GM12875 (cell line): ENCODE measurements at regions not wholly inside any gene's neighbourhood (a gene's known extent, or its start where the extent isn't known, plus 50 kb on each side); places are given as distances from the start of the nearest gene placed in this dataset.

Experiments used
- H3K4me3 ChIP-seq: one replicate; pipeline ENCODE4 v1.5.1; 2011; ENCODE audit warnings: low read depth, low read length, control low read depth
- TF ChIP-seq, protein P1 (sequence below): IDR thresholded peaks from 2 replicates; pipeline ENCODE4 v1.5.1; 2011; ENCODE audit warnings: low read depth, mild to moderate bottlenecking, control low read depth, inconsistent platforms, low read length, moderate library complexity, borderline replicate concordance; ENCODE audit not compliant: insufficient read depth

DNA sequence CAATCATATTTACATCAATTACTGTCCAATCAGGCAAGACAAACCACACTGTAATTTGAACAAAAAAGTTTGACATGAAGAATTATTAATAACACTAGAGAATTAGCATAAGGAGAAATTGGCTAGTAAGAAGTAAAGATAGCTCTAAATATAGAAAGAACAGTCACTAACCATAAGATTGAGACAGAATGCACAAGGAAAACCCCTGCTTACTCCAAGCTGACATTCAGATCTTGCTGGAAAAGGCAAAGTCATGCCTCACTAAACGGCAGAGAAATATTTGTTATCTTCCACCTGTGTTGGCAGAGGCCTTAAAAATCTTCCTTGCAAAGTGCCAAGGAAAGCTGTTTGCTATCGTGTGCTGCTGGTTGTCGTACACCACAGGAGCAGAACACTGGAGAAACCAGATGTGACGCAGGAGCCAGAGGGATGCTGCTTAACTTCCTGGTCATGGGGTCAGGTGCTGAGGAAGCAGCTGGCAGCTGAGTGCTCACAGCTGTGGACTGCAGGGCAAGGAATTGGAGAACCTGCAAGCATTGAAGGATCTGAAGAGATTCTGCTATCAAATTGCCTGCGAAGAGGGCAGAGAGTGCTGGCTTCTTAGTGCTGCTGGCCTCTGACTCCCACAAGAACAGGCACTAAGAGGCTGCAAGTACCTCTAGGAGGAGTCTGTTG, 1323.3 kb downstream of the LRFN5 start:
- no peak overlapping the region for H3K4me3 ChIP-seq
- TF ChIP-seq, protein P1, sequence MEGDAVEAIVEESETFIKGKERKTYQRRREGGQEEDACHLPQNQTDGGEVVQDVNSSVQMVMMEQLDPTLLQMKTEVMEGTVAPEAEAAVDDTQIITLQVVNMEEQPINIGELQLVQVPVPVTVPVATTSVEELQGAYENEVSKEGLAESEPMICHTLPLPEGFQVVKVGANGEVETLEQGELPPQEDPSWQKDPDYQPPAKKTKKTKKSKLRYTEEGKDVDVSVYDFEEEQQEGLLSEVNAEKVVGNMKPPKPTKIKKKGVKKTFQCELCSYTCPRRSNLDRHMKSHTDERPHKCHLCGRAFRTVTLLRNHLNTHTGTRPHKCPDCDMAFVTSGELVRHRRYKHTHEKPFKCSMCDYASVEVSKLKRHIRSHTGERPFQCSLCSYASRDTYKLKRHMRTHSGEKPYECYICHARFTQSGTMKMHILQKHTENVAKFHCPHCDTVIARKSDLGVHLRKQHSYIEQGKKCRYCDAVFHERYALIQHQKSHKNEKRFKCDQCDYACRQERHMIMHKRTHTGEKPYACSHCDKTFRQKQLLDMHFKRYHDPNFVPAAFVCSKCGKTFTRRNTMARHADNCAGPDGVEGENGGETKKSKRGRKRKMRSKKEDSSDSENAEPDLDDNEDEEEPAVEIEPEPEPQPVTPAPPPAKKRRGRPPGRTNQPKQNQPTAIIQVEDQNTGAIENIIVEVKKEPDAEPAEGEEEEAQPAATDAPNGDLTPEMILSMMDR: no peak

DNA sequence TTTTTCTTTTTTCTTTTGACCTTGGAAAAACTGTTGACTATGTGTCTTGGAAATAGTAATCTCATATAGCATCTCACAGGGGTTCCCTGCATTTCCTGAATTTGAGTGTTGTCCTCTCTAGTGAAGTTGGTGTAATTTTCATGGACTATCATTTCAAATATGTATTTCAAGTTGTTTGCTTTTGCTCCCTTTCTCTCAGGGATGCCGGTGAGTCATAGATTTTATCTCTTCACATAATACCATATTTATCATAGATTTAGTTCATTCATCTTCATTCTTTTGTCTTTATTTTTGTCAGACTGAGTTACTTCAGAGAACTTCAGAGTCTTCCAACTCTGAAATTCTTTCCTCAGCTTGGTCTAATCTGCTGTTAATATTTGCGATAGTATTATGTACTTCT, 1320.6 kb downstream of the LRFN5 start:
- TF ChIP-seq, protein P1: no peak
- H3K4me3 ChIP-seq: no peak overlapping the region

DNA sequence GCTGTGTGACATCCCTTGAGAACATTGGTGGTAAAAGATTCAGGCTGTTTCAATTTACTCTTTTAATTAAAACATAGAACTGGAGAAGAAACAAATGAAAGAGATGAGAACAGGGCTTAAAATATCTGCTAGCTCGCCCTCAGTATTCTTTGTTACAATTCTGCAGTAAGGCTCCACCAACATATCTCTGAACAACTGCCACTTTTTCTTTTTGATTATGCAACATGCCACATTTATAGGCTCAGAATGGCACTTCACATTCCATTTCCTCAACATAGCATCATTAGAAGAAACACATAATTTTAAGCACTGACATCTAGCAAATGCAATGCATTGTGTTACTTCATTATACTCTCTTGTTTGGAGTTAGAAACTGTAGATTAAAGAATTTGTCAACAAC, 1315.2 kb downstream of the LRFN5 start:
- TF ChIP-seq, protein P1: no peak
- H3K4me3 ChIP-seq: no peak overlapping the region

DNA sequence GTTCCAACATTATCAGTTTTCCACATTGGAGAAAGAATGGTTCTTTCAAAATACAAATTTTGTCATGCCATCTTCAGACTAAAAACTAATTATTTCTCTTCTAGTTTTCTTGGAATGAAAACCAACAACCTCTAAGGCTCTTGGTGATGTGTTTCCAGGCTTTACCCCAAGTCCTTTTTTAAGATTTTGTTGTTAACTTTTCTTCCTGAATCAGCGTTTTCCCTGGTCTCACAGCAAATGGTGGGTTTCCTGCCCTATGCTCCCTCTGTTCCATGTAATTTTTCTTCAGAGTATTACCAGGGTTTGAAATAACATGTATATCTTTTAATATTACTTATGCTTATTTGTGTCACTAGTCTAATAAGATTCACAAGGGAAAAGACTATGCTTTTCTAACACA, 1311.9 kb downstream of the LRFN5 start:
- no peak overlapping the region for H3K4me3 ChIP-seq
- TF ChIP-seq, protein P1: no peak

DNA sequence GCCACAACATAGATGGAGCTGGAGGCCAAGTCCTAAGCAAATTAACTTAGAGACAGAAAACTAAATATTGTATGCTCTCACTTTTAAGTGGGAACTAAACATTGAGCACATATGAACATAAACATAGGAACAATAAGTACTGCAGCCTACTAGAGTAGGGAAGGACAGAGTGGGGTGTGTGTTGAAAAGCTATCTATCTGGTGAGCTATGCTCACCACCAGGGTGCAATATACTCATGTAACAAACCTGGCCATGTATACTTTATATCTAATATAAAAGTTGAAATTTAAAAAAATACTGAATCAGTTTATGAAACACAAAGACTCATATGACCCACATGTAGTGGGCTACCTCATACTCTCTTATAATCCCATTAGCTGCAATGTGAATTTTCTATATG, 1305.0 kb downstream of the LRFN5 start:
- no peak overlapping the region for H3K4me3 ChIP-seq
- TF ChIP-seq, protein P1: no peak

DNA sequence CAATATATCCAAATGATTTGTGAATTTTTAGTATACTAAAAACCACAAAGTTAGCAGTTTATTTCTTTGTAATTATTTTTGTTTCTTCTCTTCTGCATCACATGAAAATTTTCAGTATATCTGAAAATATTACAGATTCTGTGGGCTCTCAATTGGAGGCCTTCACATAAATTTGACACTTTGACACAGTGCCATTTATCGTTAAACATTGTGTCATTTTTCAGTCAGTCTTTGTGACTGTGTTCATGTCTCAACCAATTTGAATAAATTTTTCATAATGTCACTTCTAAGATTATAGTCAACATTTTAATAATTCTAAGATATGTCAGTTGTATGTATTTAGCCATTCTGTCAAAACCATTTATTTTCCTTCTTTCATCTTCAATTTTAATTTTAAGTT, 1303.0 kb downstream of the LRFN5 start:
- TF ChIP-seq, protein P1: no peak
- no peak overlapping the region for H3K4me3 ChIP-seq

DNA sequence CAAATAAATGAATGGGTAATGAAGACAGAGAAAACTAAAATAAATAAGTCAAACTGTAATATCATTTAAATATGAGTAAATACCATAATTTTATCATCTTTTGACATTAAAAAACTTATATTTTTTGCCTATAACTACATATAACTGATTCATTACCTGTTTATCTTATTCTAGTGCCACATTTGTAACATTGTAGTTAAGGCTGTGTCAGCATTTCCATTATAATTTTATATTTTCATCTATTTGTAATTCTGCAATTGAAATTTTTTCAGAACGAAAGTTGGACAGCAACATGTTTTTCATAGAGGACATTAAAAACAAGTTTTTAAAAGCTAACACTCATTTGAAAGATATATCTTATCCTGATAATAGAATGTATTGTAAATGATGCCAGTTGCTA, 1286.5 kb downstream of the LRFN5 start:
- H3K4me3 ChIP-seq: no peak overlapping the region
- TF ChIP-seq, protein P1: no peak
